ENCODE measurements at regions not wholly inside any gene's neighbourhood (a gene's known extent, or its start where the extent isn't known, plus 50 kb on each side); places are given as distances from the start of the nearest gene placed in this dataset.

DNA sequence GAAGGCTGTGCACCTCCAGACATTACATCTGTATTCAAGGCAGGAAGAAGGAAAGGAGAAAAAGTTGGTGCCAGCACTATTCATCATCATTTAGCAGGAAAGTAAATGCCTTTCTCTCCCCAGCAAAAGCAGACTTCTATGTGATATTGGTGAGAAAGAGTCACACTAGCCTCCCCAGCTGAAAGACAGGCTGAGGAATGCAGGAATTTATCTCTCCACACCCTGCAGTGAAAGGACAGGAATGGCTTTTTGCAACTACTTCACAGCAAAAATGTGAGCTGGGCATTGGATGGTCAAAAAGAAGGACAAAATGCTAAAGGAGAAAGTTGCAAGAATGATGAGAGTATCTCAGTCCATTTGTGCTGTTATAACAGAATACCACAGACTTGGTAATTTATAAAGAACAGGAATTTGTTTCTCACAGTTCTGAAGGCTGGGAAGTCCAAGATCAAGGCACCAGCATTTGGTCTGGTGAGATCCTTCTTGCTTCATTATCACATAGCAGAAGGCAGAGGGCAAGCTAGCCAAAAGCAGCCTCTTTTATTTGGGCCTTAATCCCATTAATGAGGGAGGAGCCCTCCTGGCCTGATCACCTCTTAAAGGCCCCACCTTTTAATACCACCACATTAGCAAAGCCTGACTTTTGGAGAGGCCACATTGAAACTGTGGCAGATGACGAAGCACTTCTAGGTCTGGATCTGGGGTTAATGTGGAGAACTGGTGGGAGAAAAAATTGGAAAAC, 388.1 kb upstream of the SLC14A2 start:
- TF ChIP-seq, protein P1, sequence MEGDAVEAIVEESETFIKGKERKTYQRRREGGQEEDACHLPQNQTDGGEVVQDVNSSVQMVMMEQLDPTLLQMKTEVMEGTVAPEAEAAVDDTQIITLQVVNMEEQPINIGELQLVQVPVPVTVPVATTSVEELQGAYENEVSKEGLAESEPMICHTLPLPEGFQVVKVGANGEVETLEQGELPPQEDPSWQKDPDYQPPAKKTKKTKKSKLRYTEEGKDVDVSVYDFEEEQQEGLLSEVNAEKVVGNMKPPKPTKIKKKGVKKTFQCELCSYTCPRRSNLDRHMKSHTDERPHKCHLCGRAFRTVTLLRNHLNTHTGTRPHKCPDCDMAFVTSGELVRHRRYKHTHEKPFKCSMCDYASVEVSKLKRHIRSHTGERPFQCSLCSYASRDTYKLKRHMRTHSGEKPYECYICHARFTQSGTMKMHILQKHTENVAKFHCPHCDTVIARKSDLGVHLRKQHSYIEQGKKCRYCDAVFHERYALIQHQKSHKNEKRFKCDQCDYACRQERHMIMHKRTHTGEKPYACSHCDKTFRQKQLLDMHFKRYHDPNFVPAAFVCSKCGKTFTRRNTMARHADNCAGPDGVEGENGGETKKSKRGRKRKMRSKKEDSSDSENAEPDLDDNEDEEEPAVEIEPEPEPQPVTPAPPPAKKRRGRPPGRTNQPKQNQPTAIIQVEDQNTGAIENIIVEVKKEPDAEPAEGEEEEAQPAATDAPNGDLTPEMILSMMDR (IDR thresholded peaks at IDR 0.05; ENCODE audit: extremely low read depth in 1 of 2, insufficient read depth in 1 of 2, low read depth in 1 of 2, low read length in 2 of 2): no peak
- TF ChIP-seq POLR2A (IDR thresholded peaks at IDR 0.05; ENCODE audit: low read depth, low read length): no peak
- no peak for TF ChIP-seq POLR2AphosphoS5 (IDR thresholded peaks at IDR 0.05; ENCODE audit: insufficient read depth, low read depth, low read length)
- no peak for TF ChIP-seq FOS (IDR thresholded peaks at IDR 0.05; ENCODE audit: borderline replicate concordance, insufficient read depth, low read length)
- TF ChIP-seq, protein P2, sequence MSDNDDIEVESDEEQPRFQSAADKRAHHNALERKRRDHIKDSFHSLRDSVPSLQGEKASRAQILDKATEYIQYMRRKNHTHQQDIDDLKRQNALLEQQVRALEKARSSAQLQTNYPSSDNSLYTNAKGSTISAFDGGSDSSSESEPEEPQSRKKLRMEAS (IDR thresholded peaks at IDR 0.05; ENCODE audit: insufficient read depth, insufficient read length): no peak
- TF ChIP-seq EZH2 (IDR thresholded peaks at IDR 0.05; ENCODE audit: borderline replicate concordance, low read depth, low read length, severe bottlenecking): no peak
- TF ChIP-seq JUN (IDR thresholded peaks at IDR 0.05; ENCODE audit: borderline replicate concordance, insufficient read depth, insufficient read length, low read depth): no peak
- no peak for TF ChIP-seq MYC (IDR thresholded peaks at IDR 0.05; ENCODE audit: low read depth, low read length)

Data from endothelial cell of umbilical vein (primary cell).